ENCODE measurements at regions not wholly inside any gene's neighbourhood (a gene's known extent, or its start where the extent isn't known, plus 50 kb on each side); places are given as distances from the start of the nearest gene placed in this dataset.
A peak's percentile ranks its signal among the peaks of the same experiment; 100 is the strongest.

DNA sequence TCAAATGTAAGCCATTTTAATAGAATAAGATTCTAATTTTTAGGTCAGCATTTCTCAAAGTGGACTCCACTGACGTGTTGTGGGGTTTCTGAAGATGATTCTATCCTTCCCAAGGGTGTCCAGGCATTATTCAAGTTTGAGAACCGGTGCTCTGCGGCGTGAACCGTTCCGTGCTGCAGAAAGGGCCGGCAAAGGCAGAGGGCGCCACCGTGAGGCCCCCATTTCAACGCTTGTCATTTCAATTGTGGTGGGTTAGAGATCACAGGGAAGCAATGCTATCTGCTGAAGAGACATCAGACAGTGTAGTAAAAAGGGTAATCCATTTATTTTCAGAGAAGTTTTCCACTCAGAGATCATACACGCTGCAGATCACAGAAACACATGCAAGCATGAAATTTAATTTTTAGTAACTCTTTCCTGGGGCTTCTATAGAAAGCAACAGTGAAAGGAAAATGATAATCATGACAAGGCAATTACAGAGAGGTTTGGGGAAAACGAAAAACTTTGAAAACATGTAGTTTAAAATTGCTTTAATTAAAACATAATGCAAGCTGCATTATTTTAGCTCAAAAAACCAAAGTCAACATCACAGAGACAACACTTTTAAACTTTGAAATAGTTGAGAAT is 201.7 kb downstream of the EXOC5 start:
- TF ChIP-seq CTCF (IDR thresholded peaks at IDR 0.05) (peak in 4 of 6 experiments; percentile 27 to 59 (median 50)), POLR2A (IDR thresholded peaks at IDR 0.05) (no peak)

Measured in Peyer's patch (tissue), 4 donors.